Panc1 (cell line): ENCODE measurements at regions not wholly inside any gene's neighbourhood (a gene's known extent, or its start where the extent isn't known, plus 50 kb on each side); places are given as distances from the start of the nearest gene placed in this dataset.

Source experiments
- ATAC-seq: fragments of 200-7000 bp; cut with Tn5 transposase; 2 replicates; pipeline ENCODE4 v1.9.1; 2020; ENCODE audit warnings: mild to moderate bottlenecking, moderate library complexity
- BruUV-seq: library from RNA; stranded (reverse); fragments of 400-500 nt; replicated peaks from 2 replicates; lab custom pipeline; 2021; lab: Mats Ljungman, UMichigan
- CTCF ChIA-PET: fragments of 300-600 bp; sonication (Branson Sonifier 250); formaldehyde crosslinking; loops from one replicate; lab custom pipeline; 2022; ENCODE audit warnings: antibody characterized with exemption; lab: Charles Lee
- POLR2A ChIA-PET: fragments of 300-600 bp; sonication (Branson Sonifier 250); formaldehyde crosslinking; loops from one replicate; lab custom pipeline; 2022; ENCODE audit warnings: antibody characterized with exemption; lab: Charles Lee
- DNase-seq: peaks from one replicate; pipeline ENCODE4 v3.0.0-alpha.2; 2010; ENCODE audit warnings: low read depth, low spot score
- H3K27ac ChIP-seq: 2 replicates; pipeline ENCODE4 v1.5.1; 2011; ENCODE audit warnings: mild to moderate bottlenecking, low read length, inconsistent platforms
- H3K27me3 ChIP-seq: fragments of 200-500 bp; sonication (Bioruptor generic); 2 replicates; pipeline ENCODE4 v1.6.0; 2014; ENCODE audit warnings: low read length, inconsistent platforms; ENCODE audit not compliant: control insufficient read depth, insufficient read depth
- H3K36me3 ChIP-seq: fragments of 200-500 bp; sonication (Bioruptor generic); 2 replicates; pipeline ENCODE4 v1.5.1; 2014; ENCODE audit warnings: inconsistent platforms, mild to moderate bottlenecking, low read length, moderate library complexity; ENCODE audit not compliant: control insufficient read depth, insufficient read depth
- H3K4me1 ChIP-seq: 2 replicates; pipeline ENCODE4 v1.5.1; 2011; ENCODE audit warnings: inconsistent platforms, mild to moderate bottlenecking, low read length, moderate library complexity; ENCODE audit not compliant: control insufficient read depth, insufficient read depth
- H3K4me3 ChIP-seq, 2 experiments: 2 replicates each; pipeline ENCODE4 v1.5.1; 2011 to 2012; ENCODE audit warnings: low read depth in 2 of 2, low read length in 2 of 2, mild to moderate bottlenecking in 2 of 2, inconsistent platforms in 1 of 2, moderate library complexity in 1 of 2
- H3K9me3 ChIP-seq: fragments of 200-500 bp; sonication (Bioruptor generic); 2 replicates; pipeline ENCODE4 v1.5.1; 2014; ENCODE audit warnings: low read depth, mild to moderate bottlenecking, inconsistent platforms, low read length, moderate library complexity; ENCODE audit not compliant: control insufficient read depth, insufficient read depth
- POLR2AphosphoS5 ChIP-seq: IDR thresholded peaks from 2 replicates; pipeline ENCODE4 v1.6.1; 2012; ENCODE audit warnings: mild to moderate bottlenecking, low read depth, low read length, moderate library complexity
- SIN3A ChIP-seq: IDR thresholded peaks from 2 replicates; pipeline ENCODE4 v1.6.1; 2012; ENCODE audit warnings: low read depth, mild to moderate bottlenecking, low read length, moderate library complexity, borderline replicate concordance; ENCODE audit not compliant: insufficient read depth
- TCF7L2 ChIP-seq: IDR thresholded peaks from 2 replicates; pipeline ENCODE4 v1.6.1; 2011; ENCODE audit warnings: mild to moderate bottlenecking, low read depth, low read length, inconsistent platforms
- in situ Hi-C: cut with HindIII; loops from 2 replicates; pipeline ENCODE4 v1.10.0; 2016; ENCODE audit warnings: low sequenced_read_pairs, low pct_unique_long_range_greater_than_20kb
- intact Hi-C: fragments of 100-400 bp; cut with micrococcal nuclease; formaldehyde crosslinking; loops from one replicate; pipeline ENCODE4 v1.10.0; 2022; ENCODE audit not compliant: unreplicated experiment
- TF ChIP-seq, protein P1 (sequence below): fragments of 450-650 bp; IDR thresholded peaks from 2 replicates; pipeline ENCODE4 v1.5.1; 2017; ENCODE audit warnings: mild to moderate bottlenecking
- TF ChIP-seq, protein P2 (sequence below), 2 experiments: IDR thresholded peaks; 2 replicates each; pipeline ENCODE4 v1.6.1; 2011 to 2012; ENCODE audit warnings: low read depth in 2 of 2, control low read depth in 1 of 2, low read length in 1 of 2, mild to moderate bottlenecking in 1 of 2, moderate library complexity in 1 of 2; ENCODE audit not compliant: insufficient read depth in 1 of 2

DNA sequence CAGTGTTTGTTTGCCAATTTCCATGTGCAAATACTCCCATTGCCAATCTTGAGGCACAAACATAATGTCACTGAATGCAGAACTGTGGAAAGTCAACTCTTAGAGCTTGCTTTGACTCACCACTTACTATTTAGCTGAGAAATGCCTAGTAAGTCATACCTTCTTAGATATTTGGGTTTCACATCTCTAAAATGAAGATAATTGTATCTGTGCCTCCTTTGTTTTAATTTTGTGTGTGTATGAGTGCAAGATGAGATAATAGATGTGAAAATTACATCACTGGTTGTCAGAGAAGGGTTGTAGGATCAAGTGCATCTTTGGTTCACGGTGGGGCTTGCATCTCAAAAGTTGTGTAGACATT is 407.5 kb downstream of the INHBA start:
- Histone ChIP-seq H3K27ac (no peak overlapping the region), H3K27me3 (no peaks in the 10 kb centered on the region), H3K36me3 (no peaks in the 10 kb centered on the region), H3K4me3 (no peak overlapping the region), H3K9me3 (no peaks in the 10 kb centered on the region), H3K4me1 (no peaks in the 10 kb centered on the region; the same call in 1 of the 2 replicates)
- in situ Hi-C loops: no loop called here
- POLR2A ChIA-PET: no interaction called here
- DNase-seq: no peak
- intact Hi-C loops: no loop called here
- CTCF ChIA-PET: no interaction called here
- no TSS peak for BruUV-seq
- TF ChIP-seq POLR2AphosphoS5 (no peak), TCF7L2 (no peak), SIN3A (no peak)
- TF ChIP-seq, protein P1, sequence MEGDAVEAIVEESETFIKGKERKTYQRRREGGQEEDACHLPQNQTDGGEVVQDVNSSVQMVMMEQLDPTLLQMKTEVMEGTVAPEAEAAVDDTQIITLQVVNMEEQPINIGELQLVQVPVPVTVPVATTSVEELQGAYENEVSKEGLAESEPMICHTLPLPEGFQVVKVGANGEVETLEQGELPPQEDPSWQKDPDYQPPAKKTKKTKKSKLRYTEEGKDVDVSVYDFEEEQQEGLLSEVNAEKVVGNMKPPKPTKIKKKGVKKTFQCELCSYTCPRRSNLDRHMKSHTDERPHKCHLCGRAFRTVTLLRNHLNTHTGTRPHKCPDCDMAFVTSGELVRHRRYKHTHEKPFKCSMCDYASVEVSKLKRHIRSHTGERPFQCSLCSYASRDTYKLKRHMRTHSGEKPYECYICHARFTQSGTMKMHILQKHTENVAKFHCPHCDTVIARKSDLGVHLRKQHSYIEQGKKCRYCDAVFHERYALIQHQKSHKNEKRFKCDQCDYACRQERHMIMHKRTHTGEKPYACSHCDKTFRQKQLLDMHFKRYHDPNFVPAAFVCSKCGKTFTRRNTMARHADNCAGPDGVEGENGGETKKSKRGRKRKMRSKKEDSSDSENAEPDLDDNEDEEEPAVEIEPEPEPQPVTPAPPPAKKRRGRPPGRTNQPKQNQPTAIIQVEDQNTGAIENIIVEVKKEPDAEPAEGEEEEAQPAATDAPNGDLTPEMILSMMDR: no peak
- TF ChIP-seq, protein P2, sequence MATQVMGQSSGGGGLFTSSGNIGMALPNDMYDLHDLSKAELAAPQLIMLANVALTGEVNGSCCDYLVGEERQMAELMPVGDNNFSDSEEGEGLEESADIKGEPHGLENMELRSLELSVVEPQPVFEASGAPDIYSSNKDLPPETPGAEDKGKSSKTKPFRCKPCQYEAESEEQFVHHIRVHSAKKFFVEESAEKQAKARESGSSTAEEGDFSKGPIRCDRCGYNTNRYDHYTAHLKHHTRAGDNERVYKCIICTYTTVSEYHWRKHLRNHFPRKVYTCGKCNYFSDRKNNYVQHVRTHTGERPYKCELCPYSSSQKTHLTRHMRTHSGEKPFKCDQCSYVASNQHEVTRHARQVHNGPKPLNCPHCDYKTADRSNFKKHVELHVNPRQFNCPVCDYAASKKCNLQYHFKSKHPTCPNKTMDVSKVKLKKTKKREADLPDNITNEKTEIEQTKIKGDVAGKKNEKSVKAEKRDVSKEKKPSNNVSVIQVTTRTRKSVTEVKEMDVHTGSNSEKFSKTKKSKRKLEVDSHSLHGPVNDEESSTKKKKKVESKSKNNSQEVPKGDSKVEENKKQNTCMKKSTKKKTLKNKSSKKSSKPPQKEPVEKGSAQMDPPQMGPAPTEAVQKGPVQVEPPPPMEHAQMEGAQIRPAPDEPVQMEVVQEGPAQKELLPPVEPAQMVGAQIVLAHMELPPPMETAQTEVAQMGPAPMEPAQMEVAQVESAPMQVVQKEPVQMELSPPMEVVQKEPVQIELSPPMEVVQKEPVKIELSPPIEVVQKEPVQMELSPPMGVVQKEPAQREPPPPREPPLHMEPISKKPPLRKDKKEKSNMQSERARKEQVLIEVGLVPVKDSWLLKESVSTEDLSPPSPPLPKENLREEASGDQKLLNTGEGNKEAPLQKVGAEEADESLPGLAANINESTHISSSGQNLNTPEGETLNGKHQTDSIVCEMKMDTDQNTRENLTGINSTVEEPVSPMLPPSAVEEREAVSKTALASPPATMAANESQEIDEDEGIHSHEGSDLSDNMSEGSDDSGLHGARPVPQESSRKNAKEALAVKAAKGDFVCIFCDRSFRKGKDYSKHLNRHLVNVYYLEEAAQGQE (IDR thresholded peaks at IDR 0.05; ENCODE audit: insufficient read depth in 1 of 2, low read depth in 2 of 2, low read length in 1 of 2): no peak
- ATAC-seq: no peak

DNA sequence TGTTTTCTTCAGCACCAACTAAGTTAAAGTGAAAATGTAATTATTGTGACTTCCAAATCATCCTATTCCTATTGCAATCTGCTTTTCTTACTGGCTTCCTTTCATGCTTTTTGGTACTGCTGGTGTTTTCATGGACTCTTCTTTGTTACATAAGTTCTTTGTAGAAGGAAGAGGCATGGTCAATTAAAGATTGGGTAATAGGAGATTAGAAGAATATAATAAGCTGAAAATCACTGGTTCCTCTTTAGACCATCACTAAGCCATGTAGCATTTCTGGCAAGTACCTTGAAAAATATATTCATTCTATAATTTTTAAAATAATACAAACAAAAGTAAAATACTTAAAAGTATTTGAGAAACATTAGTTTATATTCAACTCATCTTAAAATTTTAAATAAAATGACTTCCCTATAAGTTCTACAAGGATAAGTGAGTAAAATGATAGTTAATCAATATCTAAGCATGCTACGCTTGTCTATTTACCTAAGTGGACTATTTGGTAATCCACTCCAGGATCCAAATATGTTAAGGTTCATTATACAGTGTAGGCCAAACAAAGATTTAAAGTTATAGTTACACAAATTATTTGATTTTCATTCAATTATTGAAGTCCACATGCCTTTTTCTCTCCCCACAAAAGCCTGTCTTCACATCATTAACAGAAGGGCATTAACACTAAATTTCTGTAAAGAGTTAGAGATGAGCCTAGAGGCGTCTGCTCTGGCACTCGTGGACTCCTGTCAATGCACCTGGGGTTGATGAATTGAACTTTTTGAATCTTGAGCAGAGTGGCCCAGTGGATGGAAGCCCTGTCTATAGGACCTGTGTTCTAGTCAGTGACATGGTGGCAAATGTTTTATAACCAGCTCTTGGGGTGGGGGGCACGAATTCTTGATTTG is 408.1 kb downstream of the INHBA start:
- in situ Hi-C loops (no loop called here), intact Hi-C loops (no loop called here)
- Histone ChIP-seq H3K27me3 (no peaks in the 10 kb centered on the region), H3K9me3 (no peaks in the 10 kb centered on the region), H3K4me1 (no peaks in the 10 kb centered on the region; the same call in 1 of the 2 replicates), H3K4me3 (no peak overlapping the region), H3K36me3 (no peaks in the 10 kb centered on the region), H3K27ac (no peak overlapping the region)
- ChIA-PET CTCF (no interaction called here), POLR2A (no interaction called here)
- TF ChIP-seq, protein P1: no peak
- TF ChIP-seq TCF7L2 (no peak), SIN3A (no peak), POLR2AphosphoS5 (no peak)
- TF ChIP-seq, protein P2 (IDR thresholded peaks at IDR 0.05; ENCODE audit: insufficient read depth in 1 of 2, low read depth in 2 of 2, low read length in 1 of 2): no peak
- BruUV-seq: no TSS peak
- no peak for DNase-seq
- ATAC-seq: no peak
